ENCODE measurements at regions not wholly inside any gene's neighbourhood (a gene's known extent, or its start where the extent isn't known, plus 50 kb on each side); places are given as distances from the start of the nearest gene placed in this dataset.
"Not testable (repeated sequence)": the region's sequence is repeated elsewhere in the genome, so short reads cannot be mapped to it uniquely, and the experiment has no call there.

- no peak for DNase-seq
These were observed 140.9 kb downstream of the RNF144B start for GRCh38 chr6:18527836-18528743.

GRCh38 chr6:18530201-18530600 lies 143.1 kb downstream of the RNF144B start:
- no peak for DNase-seq

- no peak for DNase-seq
These were observed 145.0 kb downstream of the RNF144B start for GRCh38 chr6:18532139-18532538.

- no peak for DNase-seq
These were observed 146.6 kb downstream of the RNF144B start for GRCh38 chr6:18533793-18534192.

- DNase-seq, result no peak
These were observed 149.5 kb downstream of the RNF144B start for GRCh38 chr6:18536591-18537055.

- no peak for DNase-seq
These were observed 151.2 kb downstream of the RNF144B start for GRCh38 chr6:18538315-18538714.

GRCh38 chr6:18543051-18543450 lies 155.9 kb downstream of the RNF144B start:
- no peak for DNase-seq

GRCh38 chr6:18545142-18545541 lies 158.0 kb downstream of the RNF144B start:
- DNase-seq, result not testable (repeated sequence)

GRCh38 chr6:18545726-18546125 lies 158.6 kb downstream of the RNF144B start:
- DNase-seq, result no peak

- no peak for DNase-seq
These were observed 163.0 kb downstream of the RNF144B start for GRCh38 chr6:18550119-18550518.

- DNase-seq, result no peak
These were observed 164.1 kb downstream of the RNF144B start for GRCh38 chr6:18551228-18551627.

- DNase-seq, result no peak
These were observed 168.6 kb downstream of the RNF144B start for GRCh38 chr6:18555750-18556149.

GRCh38 chr6:18561037-18561750 lies 174.0 kb downstream of the RNF144B start:
- no peak for DNase-seq

- DNase-seq, result no peak
These were observed 175.6 kb downstream of the RNF144B start for GRCh38 chr6:18562726-18563125.

GRCh38 chr6:18564775-18565174 lies 177.6 kb downstream of the RNF144B start:
- DNase-seq, result no peak

- no peak for DNase-seq
These were observed 178.1 kb downstream of the RNF144B start for GRCh38 chr6:18565231-18565630.

- DNase-seq, result no peak
These were observed 180.2 kb downstream of the RNF144B start for GRCh38 chr6:18567380-18567779.

GRCh38 chr6:18577491-18577890 lies 190.3 kb downstream of the RNF144B start:
- DNase-seq, result no peak

- DNase-seq, result no peak
These were observed 192.0 kb downstream of the RNF144B start for GRCh38 chr6:18579166-18579565.

GRCh38 chr6:18579869-18580268 lies 192.7 kb downstream of the RNF144B start:
- DNase-seq, result no peak

GRCh38 chr6:18584372-18584771 lies 197.2 kb downstream of the RNF144B start:
- DNase-seq, result no peak

- no peak for DNase-seq
These were observed 198.0 kb downstream of the RNF144B start for GRCh38 chr6:18585032-18585573.

GRCh38 chr6:18586133-18586532 lies 199.0 kb downstream of the RNF144B start:
- no peak for DNase-seq
